Stimulated activated CD4-positive, alpha-beta T cell treated with anti-CD3 and anti-CD28 coated beads, Interleukin-4, amount 100 ng/mL, for 24 hours (primary cell): ENCODE measurements at regions not wholly inside any gene's neighbourhood (a gene's known extent, or its start where the extent isn't known, plus 50 kb on each side); places are given as distances from the start of the nearest gene placed in this dataset.
"Not testable (repeated sequence)": the region's sequence is repeated elsewhere in the genome, so short reads cannot be mapped to it uniquely, and the experiment has no call there.

ENCODE experiments used
- DNase-seq: peaks from one replicate; pipeline ENCODE4 v3.0.0-alpha.2; 2020

GRCh38 chr14:81584495-81584894 is 50.8 kb upstream of the SEL1L start:
- DNase-seq: no peak

GRCh38 chr14:81589381-81590065 is 55.9 kb upstream of the SEL1L start:
- no peak for DNase-seq

- DNase-seq: no peak
Measured at GRCh38 chr14:81591266-81591665, 57.6 kb upstream of the SEL1L start.

- DNase-seq: no peak
Measured at GRCh38 chr14:81594012-81594411, 60.4 kb upstream of the SEL1L start.

- DNase-seq: no peak
Measured at GRCh38 chr14:81605660-81606059, 72.0 kb upstream of the SEL1L start.

GRCh38 chr14:81613341-81614045 is 79.8 kb upstream of the SEL1L start:
- no peak for DNase-seq

- not testable (repeated sequence) for DNase-seq
Measured at GRCh38 chr14:81614302-81614701, 80.6 kb upstream of the SEL1L start.

- no peak for DNase-seq
Measured at GRCh38 chr14:81618695-81619094, 85.0 kb upstream of the SEL1L start.

- DNase-seq: no peak
Measured at GRCh38 chr14:81619816-81620215, 86.2 kb upstream of the SEL1L start.

- not testable (repeated sequence) for DNase-seq
Measured at GRCh38 chr14:81623771-81624396, 90.2 kb upstream of the SEL1L start.

GRCh38 chr14:81625343-81625742 is 91.7 kb upstream of the SEL1L start:
- DNase-seq: no peak

GRCh38 chr14:81632157-81632556 is 98.5 kb upstream of the SEL1L start:
- DNase-seq: no peak

- DNase-seq: no peak
Measured at GRCh38 chr14:81633496-81633895, 99.8 kb upstream of the SEL1L start.

GRCh38 chr14:81637639-81638038 is 104.0 kb upstream of the SEL1L start:
- no peak for DNase-seq

GRCh38 chr14:81638656-81639280 is 105.1 kb upstream of the SEL1L start:
- DNase-seq: no peak

- no peak for DNase-seq
Measured at GRCh38 chr14:81653626-81654025, 120.0 kb upstream of the SEL1L start.

GRCh38 chr14:81655423-81656314 is 122.0 kb upstream of the SEL1L start:
- no peak for DNase-seq

GRCh38 chr14:81656811-81657210 is 123.2 kb upstream of the SEL1L start:
- DNase-seq: no peak

GRCh38 chr14:81662066-81662465 is 128.4 kb upstream of the SEL1L start:
- DNase-seq: no peak

GRCh38 chr14:81662570-81663197 is 129.0 kb upstream of the SEL1L start:
- DNase-seq: no peak

GRCh38 chr14:81668626-81669274 is 135.1 kb upstream of the SEL1L start:
- DNase-seq: no peak

GRCh38 chr14:81669308-81669707 is 135.7 kb upstream of the SEL1L start:
- no peak for DNase-seq
